B cell (primary cell): ENCODE measurements at regions not wholly inside any gene's neighbourhood (a gene's known extent, or its start where the extent isn't known, plus 50 kb on each side); places are given as distances from the start of the nearest gene placed in this dataset.

ENCODE experiments used
- ATAC-seq: fragments of 200-7000 bp; cut with Tn5 transposase; one replicate; pipeline ENCODE4 v1.10.0; 2021; ENCODE audit warnings: low read depth, mild to moderate bottlenecking, moderate number of reproducible peaks, moderate library complexity
- CTCF ChIA-PET: fragments of 350-600 bp; sonication (Branson Sonifier 250); formaldehyde crosslinking; loops from one replicate; lab custom pipeline; 2021; ENCODE audit warnings: antibody characterized with exemption, inconsistent platforms; lab: Charles Lee
- POLR2A ChIA-PET: fragments of 350-600 bp; sonication (Branson Sonifier 250); formaldehyde crosslinking; loops from one replicate; lab custom pipeline; 2021; ENCODE audit warnings: antibody characterized with exemption; lab: Charles Lee
- DNase-seq: peaks from one replicate; pipeline ENCODE4 v3.0.0; 2013
- H2AFZ ChIP-seq: 2 replicates; pipeline ENCODE4 v1.6.1; 2012; ENCODE audit warnings: mild to moderate bottlenecking, low read depth, low read length; ENCODE audit not compliant: insufficient read depth, poor library complexity, severe bottlenecking
- H3K27ac ChIP-seq, 2 donors: 1 replicate in 1 of 2; 2 replicates in 1 of 2; pipeline ENCODE4 v1.5.1; 2012 to 2013; ENCODE audit warnings: low read length in 2 of 2, mild to moderate bottlenecking in 2 of 2, moderate library complexity in 1 of 2
- H3K27me3 ChIP-seq, 4 experiments: fragments of 200-600 bp in 1 of 4; sonication (generic) in 1 of 4; replicated peaks in 1 of 4; 1 replicate in 2 of 4; 2 replicates in 2 of 4; pipeline versions ENCODE4 v1.6.1 to v1.7.0; 2013 to 2016; ENCODE audit warnings: low read length in 3 of 4, mild to moderate bottlenecking in 2 of 4, mixed read lengths in 1 of 4, moderate library complexity in 1 of 4; ENCODE audit not compliant: insufficient read depth in 4 of 4, control insufficient read depth in 3 of 4; ENCODE audit errors: control extremely low read depth in 1 of 4
- H3K36me3 ChIP-seq, 2 experiments: replicated peaks in 1 of 2; 1 replicate in 1 of 2; 2 replicates in 1 of 2; pipeline versions ENCODE4 v1.6.1 to v1.7.1; 2013; ENCODE audit warnings: low read length in 1 of 2; ENCODE audit not compliant: insufficient read depth in 2 of 2, control insufficient read depth in 1 of 2; ENCODE audit errors: control extremely low read depth in 1 of 2, extremely low read depth in 1 of 2
- H3K4me1 ChIP-seq, 2 donors: fragments of 200-600 bp in 1 of 2; sonication (generic) in 1 of 2; 1 replicate in 1 of 2; 2 replicates in 1 of 2; pipeline versions ENCODE4 v1.5.1 to v1.6.1; 2013 to 2017; ENCODE audit warnings: low read length in 2 of 2; ENCODE audit not compliant: control insufficient read depth in 2 of 2, insufficient read depth in 2 of 2
- H3K4me2 ChIP-seq: replicated peaks from 2 replicates; pipeline ENCODE3; 2012; ENCODE audit warnings: mild to moderate bottlenecking, low read depth, low read length; ENCODE audit not compliant: poor library complexity, severe bottlenecking
- H3K4me3 ChIP-seq, 5 experiments: fragments of 200-600 bp in 1 of 5; sonication (generic) in 1 of 5; 1 replicate in 3 of 5; 2 replicates in 2 of 5; pipeline versions ENCODE4 v1.5.1 to v1.7.0; 2011 to 2016; ENCODE audit warnings: low read length in 4 of 5, mild to moderate bottlenecking in 4 of 5, low read depth in 2 of 5, control low read depth in 1 of 5, moderate library complexity in 1 of 5; ENCODE audit not compliant: insufficient read depth in 1 of 5; ENCODE audit errors: control extremely low read depth in 1 of 5, extremely low read depth in 1 of 5
- H3K79me2 ChIP-seq: fragments of 200-600 bp; sonication (generic); one replicate; pipeline ENCODE4 v1.6.0; 2016; ENCODE audit warnings: low read length; ENCODE audit not compliant: control insufficient read depth, insufficient read depth
- H3K9ac ChIP-seq: fragments of 200-600 bp; sonication (generic); 2 replicates; pipeline ENCODE4 v1.6.1; 2017; ENCODE audit warnings: mild to moderate bottlenecking, low read length, moderate library complexity
- H3K9me3 ChIP-seq, 3 donors: one replicate each; pipeline versions ENCODE4 v1.6.1 to v1.7.1; 2013; ENCODE audit warnings: low read length in 2 of 3; ENCODE audit not compliant: control insufficient read depth in 2 of 3, insufficient read depth in 1 of 3; ENCODE audit errors: control extremely low read depth in 1 of 3
- H4K20me1 ChIP-seq: 2 replicates; pipeline ENCODE4 v1.6.0; 2012; ENCODE audit warnings: mild to moderate bottlenecking, low read length; ENCODE audit not compliant: insufficient read depth, control insufficient read depth, poor library complexity, severe bottlenecking
- H3K27ac Mint-ChIP-seq: one replicate; pipeline ENCODE4 v1.8.0; 2021; ENCODE audit warnings: mixed read lengths
- H3K27me3 Mint-ChIP-seq: one replicate; pipeline ENCODE4 v1.8.0; 2021; ENCODE audit warnings: mixed read lengths
- H3K4me1 Mint-ChIP-seq: one replicate; pipeline ENCODE4 v1.8.0; 2021; ENCODE audit warnings: mixed read lengths
- H3K4me3 Mint-ChIP-seq: one replicate; pipeline ENCODE4 v1.8.0; 2021; ENCODE audit warnings: mixed read lengths
- H3K9me3 Mint-ChIP-seq: one replicate; pipeline ENCODE4 v1.8.0; 2022; ENCODE audit warnings: mixed read lengths; ENCODE audit not compliant: insufficient read depth
- EZH2 ChIP-seq: IDR thresholded peaks from 2 replicates; pipeline ENCODE4 v1.6.1; 2012; ENCODE audit warnings: borderline replicate concordance, low read depth, mild to moderate bottlenecking, moderate library complexity, low read length; ENCODE audit not compliant: insufficient read depth, poor library complexity, severe bottlenecking
- WGBS: methylation state at CpG from one replicate; pipeline ENCODE4 v1.1.5; 2013; ENCODE audit warnings: missing lambda C conversion rate; ENCODE audit not compliant: insufficient coverage; 5-methylcytosine and 5-hydroxymethylcytosine counted together
- intact Hi-C: fragments of 100-400 bp; cut with micrococcal nuclease; formaldehyde crosslinking; loops from one replicate; pipeline ENCODE4 v1.10.0; 2022
- TF ChIP-seq, protein P1 (sequence below): fragments of 200-600 bp; IDR thresholded peaks from one replicate; pipeline ENCODE4 v1.8.0; 2022; ENCODE audit warnings: antibody characterized with exemption, mild to moderate bottlenecking

DNA sequence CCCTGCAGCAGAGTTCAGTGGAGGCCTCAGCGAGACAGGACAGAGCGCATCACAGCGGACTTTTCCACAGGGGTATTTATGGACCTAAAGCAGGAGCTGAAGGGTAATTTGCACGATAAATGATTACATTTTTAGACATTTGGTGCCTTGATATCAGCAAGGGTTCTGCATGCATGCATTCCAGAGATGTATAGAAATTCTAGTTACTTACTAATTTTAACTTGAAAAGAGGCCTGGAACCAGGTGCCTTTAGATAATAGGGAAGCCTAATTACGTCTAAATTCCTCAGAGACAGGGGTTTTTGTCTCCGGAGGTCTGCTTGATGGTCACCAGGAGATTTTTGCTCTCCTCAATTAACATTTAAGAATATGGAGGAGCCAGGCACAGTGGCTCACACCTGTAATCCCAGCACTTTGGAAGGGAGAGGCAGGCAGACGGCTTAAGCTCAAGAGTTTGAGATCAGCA lies 79.8 kb upstream of the MFGE8 start:
- no peaks in the 10 kb centered on the region for H3K9me3 Mint-ChIP-seq
- intact Hi-C loops = no loop called here
- WGBS = 94% methylated on average over 3 of the region's 7 CpGs

GRCh38 chr15:88993662-88994061 lies 80.5 kb upstream of the MFGE8 start:
- no peaks in the 10 kb centered on the region for H3K4me1 ChIP-seq
- no peak overlapping the region for H2AFZ ChIP-seq
- H3K9me3 ChIP-seq = no peaks in the 10 kb centered on the region
- ChIA-PET POLR2A (no interaction called here), CTCF (no interaction called here)
- Mint-ChIP-seq H3K27ac (no peak overlapping the region), H3K4me1 (no peaks in the 10 kb centered on the region), H3K4me3 (no peak overlapping the region), H3K27me3 (peaks cover 30% of the 10 kb centered on the region), H3K9me3 (no peaks in the 10 kb centered on the region)
- H3K4me3 ChIP-seq = no peak overlapping the region
- H3K27me3 ChIP-seq = peaks cover 0 to 5% (median 0%) of the 10 kb centered on the region in 4 experiments
- H4K20me1 ChIP-seq = no peaks in the 10 kb centered on the region
- DNase-seq (no peak), ATAC-seq (no peak)
- no peak overlapping the region for H3K9ac ChIP-seq
- H3K36me3 ChIP-seq = no peaks in the 10 kb centered on the region
- H3K79me2 ChIP-seq = no peaks in the 10 kb centered on the region
- no peak for TF ChIP-seq EZH2
- TF ChIP-seq, protein P1, sequence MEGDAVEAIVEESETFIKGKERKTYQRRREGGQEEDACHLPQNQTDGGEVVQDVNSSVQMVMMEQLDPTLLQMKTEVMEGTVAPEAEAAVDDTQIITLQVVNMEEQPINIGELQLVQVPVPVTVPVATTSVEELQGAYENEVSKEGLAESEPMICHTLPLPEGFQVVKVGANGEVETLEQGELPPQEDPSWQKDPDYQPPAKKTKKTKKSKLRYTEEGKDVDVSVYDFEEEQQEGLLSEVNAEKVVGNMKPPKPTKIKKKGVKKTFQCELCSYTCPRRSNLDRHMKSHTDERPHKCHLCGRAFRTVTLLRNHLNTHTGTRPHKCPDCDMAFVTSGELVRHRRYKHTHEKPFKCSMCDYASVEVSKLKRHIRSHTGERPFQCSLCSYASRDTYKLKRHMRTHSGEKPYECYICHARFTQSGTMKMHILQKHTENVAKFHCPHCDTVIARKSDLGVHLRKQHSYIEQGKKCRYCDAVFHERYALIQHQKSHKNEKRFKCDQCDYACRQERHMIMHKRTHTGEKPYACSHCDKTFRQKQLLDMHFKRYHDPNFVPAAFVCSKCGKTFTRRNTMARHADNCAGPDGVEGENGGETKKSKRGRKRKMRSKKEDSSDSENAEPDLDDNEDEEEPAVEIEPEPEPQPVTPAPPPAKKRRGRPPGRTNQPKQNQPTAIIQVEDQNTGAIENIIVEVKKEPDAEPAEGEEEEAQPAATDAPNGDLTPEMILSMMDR = no peak
- no peak overlapping the region for H3K27ac ChIP-seq
- intact Hi-C loops = no loop called here
- WGBS = 100% methylated on average over 1 of the region's 5 CpGs
- H3K4me2 ChIP-seq = no peak overlapping the region

More for the DNA sequence above, 79.8 kb upstream of the MFGE8 start:
- H3K4me2 ChIP-seq = no peak overlapping the region
- no peaks in the 10 kb centered on the region for H3K4me1 Mint-ChIP-seq
- peaks cover 0 to 5% (median 0%) of the 10 kb centered on the region in 4 experiments for H3K27me3 ChIP-seq
- H3K27me3 Mint-ChIP-seq = peaks cover 25% of the 10 kb centered on the region
- no peak overlapping the region for H2AFZ ChIP-seq
- H3K4me3 ChIP-seq = no peak overlapping the region
- ChIA-PET POLR2A (no interaction called here), CTCF (no interaction called here)
- no peaks in the 10 kb centered on the region for H3K4me1 ChIP-seq
- no peak for DNase-seq
- H4K20me1 ChIP-seq = no peaks in the 10 kb centered on the region
- ATAC-seq = no peak
- no peak overlapping the region for H3K9ac ChIP-seq
- no peaks in the 10 kb centered on the region for H3K36me3 ChIP-seq
- H3K27ac Mint-ChIP-seq = no peak overlapping the region
- no peaks in the 10 kb centered on the region for H3K9me3 ChIP-seq
- no peaks in the 10 kb centered on the region for H3K79me2 ChIP-seq
- H3K27ac ChIP-seq = no peak overlapping the region
- no peak for TF ChIP-seq EZH2
- TF ChIP-seq, protein P1 = no peak
- no peak overlapping the region for H3K4me3 Mint-ChIP-seq
